Vagina (tissue), 2 donors: ENCODE measurements at regions not wholly inside any gene's neighbourhood (a gene's known extent, or its start where the extent isn't known, plus 50 kb on each side); places are given as distances from the start of the nearest gene placed in this dataset.
A peak's percentile ranks its signal among the peaks of the same experiment; 100 is the strongest.

ENCODE experiments used
- DNase-seq, 2 donors: peaks; one replicate each; pipeline ENCODE4 v3.0.0-alpha.2; 2017; ENCODE audit errors: extremely low spot score in 2 of 2
- H3K27ac ChIP-seq: fragments of 200-600 bp; sonication (generic); one replicate; pipeline ENCODE4 v1.5.1; 2019
- H3K27me3 ChIP-seq: fragments of 200-600 bp; sonication (generic); one replicate; pipeline ENCODE4 v1.5.1; 2019
- H3K36me3 ChIP-seq, 2 donors: fragments of 200-600 bp; sonication (generic); one replicate each; pipeline ENCODE4 v1.5.1; 2017 to 2019
- H3K4me1 ChIP-seq: fragments of 200-600 bp; sonication (generic); one replicate; pipeline ENCODE4 v1.5.1; 2019
- H3K4me3 ChIP-seq, 2 donors: fragments of 200-600 bp; sonication (generic); 1 replicate in 1 of 2; 2 replicates in 1 of 2; pipeline ENCODE4 v1.5.1; 2016 to 2019
- H3K9me3 ChIP-seq: fragments of 200-600 bp; sonication (generic); one replicate; pipeline ENCODE4 v1.5.1; 2019
- POLR2A ChIP-seq, 2 donors: fragments of 450-650 bp; IDR thresholded peaks; one replicate each; pipeline ENCODE4 v1.6.1; 2017; ENCODE audit warnings: antibody characterized with exemption in 2 of 2, mild to moderate bottlenecking in 2 of 2, moderate library complexity in 2 of 2
- POLR2AphosphoS5 ChIP-seq, 2 donors: sonication (generic); formaldehyde crosslinking; IDR thresholded peaks; one replicate each; pipeline ENCODE4 v1.9.0; 2017; ENCODE audit warnings: antibody characterized with exemption in 2 of 2, mild to moderate bottlenecking in 2 of 2, low read depth in 1 of 2; ENCODE audit not compliant: insufficient read depth in 1 of 2
- intact Hi-C: fragments of 100-400 bp; cut with DNase I; formaldehyde crosslinking; loops from one replicate; pipeline ENCODE4 v1.15.1; 2023
- TF ChIP-seq, protein P1 (sequence below), 3 experiments: fragments of 450-650 bp in 2 of 3; fragments of 200-600 bp in 1 of 3; sonication (generic) in 1 of 3; IDR thresholded peaks; one replicate each; pipeline ENCODE4 v1.5.1; 2017 to 2019; ENCODE audit warnings: antibody characterized with exemption in 3 of 3, mild to moderate bottlenecking in 2 of 3, moderate library complexity in 2 of 3

DNA sequence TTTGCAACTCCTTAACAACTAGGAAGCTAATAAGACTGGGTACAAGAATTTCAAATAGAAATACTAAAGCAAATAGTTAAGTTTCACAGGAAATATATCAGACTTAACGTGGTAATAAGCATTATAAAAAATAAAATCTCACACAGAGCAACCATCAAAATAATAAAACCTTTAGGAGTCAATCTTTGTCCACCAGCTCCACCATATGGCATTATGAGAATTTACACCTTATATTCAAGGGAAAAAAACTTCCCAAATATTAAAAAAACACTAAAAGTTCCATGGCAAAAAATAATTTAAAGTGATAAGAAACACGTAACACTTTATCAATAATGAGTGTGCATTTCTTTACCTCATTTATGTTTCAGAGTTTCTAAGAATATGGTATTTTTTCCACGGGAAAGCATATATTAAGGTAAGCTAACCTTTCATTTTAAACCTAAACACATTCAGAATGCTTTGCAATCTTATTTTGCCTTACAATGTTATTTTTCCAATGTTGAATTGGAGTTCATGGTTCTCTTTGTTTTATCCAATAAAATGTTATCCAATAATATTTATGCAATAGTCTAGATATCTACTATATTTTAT is 423.2 kb upstream of the SGCG start:
- H3K27me3 ChIP-seq: no peaks in the 10 kb centered on the region

DNA sequence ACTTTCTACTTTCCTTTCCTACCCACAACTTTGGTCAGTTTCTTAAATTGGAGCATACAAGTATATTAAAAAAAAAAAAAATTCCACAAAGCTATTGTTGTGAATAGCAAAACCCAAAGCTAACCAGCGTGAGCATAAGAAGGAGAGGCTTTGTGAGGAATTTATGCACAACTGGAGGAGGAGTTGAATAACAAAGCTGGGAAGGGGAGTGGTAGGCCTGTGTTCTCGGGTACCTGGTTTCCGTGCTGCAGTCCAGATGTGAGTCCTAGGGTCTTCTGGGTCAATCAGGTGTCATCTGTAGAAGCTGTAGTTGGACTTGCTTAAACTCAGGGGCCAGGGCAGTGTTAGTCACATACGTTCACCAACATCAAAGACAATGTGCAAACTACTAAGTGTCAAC is 422.5 kb upstream of the SGCG start:
- H3K27me3 ChIP-seq: no peaks in the 10 kb centered on the region
- DNase-seq: no peak
- H3K4me1 ChIP-seq: no peaks in the 10 kb centered on the region
- intact Hi-C loops: no loop called here
- H3K4me3 ChIP-seq: no peak overlapping the region
- H3K27ac ChIP-seq: no peak overlapping the region
- TF ChIP-seq, protein P1, sequence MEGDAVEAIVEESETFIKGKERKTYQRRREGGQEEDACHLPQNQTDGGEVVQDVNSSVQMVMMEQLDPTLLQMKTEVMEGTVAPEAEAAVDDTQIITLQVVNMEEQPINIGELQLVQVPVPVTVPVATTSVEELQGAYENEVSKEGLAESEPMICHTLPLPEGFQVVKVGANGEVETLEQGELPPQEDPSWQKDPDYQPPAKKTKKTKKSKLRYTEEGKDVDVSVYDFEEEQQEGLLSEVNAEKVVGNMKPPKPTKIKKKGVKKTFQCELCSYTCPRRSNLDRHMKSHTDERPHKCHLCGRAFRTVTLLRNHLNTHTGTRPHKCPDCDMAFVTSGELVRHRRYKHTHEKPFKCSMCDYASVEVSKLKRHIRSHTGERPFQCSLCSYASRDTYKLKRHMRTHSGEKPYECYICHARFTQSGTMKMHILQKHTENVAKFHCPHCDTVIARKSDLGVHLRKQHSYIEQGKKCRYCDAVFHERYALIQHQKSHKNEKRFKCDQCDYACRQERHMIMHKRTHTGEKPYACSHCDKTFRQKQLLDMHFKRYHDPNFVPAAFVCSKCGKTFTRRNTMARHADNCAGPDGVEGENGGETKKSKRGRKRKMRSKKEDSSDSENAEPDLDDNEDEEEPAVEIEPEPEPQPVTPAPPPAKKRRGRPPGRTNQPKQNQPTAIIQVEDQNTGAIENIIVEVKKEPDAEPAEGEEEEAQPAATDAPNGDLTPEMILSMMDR (IDR thresholded peaks at IDR 0.05): no peak
- TF ChIP-seq POLR2AphosphoS5 (IDR thresholded peaks at IDR 0.05; ENCODE audit: insufficient read depth in 1 of 2, low read depth in 1 of 2) (no peak), POLR2A (IDR thresholded peaks at IDR 0.05) (no peak)
- no peaks in the 10 kb centered on the region for H3K9me3 ChIP-seq
- no peaks in the 10 kb centered on the region for H3K36me3 ChIP-seq

More for the DNA sequence above, 423.2 kb upstream of the SGCG start:
- intact Hi-C loops: no loop called here
- no peaks in the 10 kb centered on the region for H3K4me1 ChIP-seq
- no peak overlapping the region for H3K27ac ChIP-seq
- TF ChIP-seq POLR2A (IDR thresholded peaks at IDR 0.05) (no peak), POLR2AphosphoS5 (IDR thresholded peaks at IDR 0.05; ENCODE audit: insufficient read depth in 1 of 2, low read depth in 1 of 2) (no peak)
- TF ChIP-seq, protein P1 (IDR thresholded peaks at IDR 0.05): peak in 1 of 3 experiments; percentile 27
- no peaks in the 10 kb centered on the region for H3K9me3 ChIP-seq
- H3K36me3 ChIP-seq: no peaks in the 10 kb centered on the region
- DNase-seq: no peak
- H3K4me3 ChIP-seq: no peak overlapping the region

DNA sequence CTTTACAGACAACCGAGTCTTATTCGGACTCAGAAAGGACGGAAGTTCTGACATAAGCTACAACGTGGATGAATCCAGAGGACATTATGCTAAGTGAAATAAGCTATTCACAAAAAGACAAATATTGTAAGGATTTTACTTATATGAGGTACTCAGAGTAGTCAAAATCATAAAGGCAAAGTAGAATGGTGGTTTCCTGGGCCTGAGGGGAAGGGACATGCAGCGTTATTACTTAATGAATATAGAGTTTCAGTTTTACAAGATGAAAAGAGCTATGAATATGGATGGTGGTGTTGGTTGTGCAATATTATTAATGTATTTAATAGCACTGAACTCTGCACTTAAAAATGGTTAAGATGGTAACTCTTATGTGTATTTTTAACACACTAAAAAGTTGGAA is 419.1 kb upstream of the SGCG start:
- no peak for DNase-seq
- H3K4me3 ChIP-seq: no peak overlapping the region
- intact Hi-C loops: no loop called here
- H3K36me3 ChIP-seq: no peaks in the 10 kb centered on the region
- H3K4me1 ChIP-seq: no peaks in the 10 kb centered on the region
- no peaks in the 10 kb centered on the region for H3K9me3 ChIP-seq
- TF ChIP-seq POLR2AphosphoS5 (IDR thresholded peaks at IDR 0.05; ENCODE audit: insufficient read depth in 1 of 2, low read depth in 1 of 2): no peak
- TF ChIP-seq, protein P1 (IDR thresholded peaks at IDR 0.05): no peak
- no peak for TF ChIP-seq POLR2A (IDR thresholded peaks at IDR 0.05)
- H3K27ac ChIP-seq: no peak overlapping the region
- no peaks in the 10 kb centered on the region for H3K27me3 ChIP-seq

DNA sequence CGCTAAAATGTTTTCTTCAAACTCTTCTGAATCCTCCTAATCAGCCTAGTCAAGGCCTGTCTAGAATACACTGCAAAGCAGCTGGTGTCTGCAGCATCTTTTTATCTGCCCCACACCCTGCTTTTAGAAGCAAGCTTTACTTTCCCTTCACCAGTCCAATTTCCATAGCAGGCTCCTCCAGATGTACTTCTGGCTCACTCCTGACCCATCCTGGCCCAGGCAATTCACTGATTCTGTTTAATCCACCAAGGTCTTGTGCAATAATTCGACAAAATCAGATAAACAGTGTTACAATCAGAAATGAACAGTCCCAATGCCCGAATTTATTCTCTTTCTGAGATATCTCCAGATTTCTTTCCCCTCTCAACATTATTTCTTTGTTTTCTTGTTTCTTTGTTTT is 415.2 kb upstream of the SGCG start:
- no peaks in the 10 kb centered on the region for H3K9me3 ChIP-seq
- no peak for DNase-seq
- intact Hi-C loops: no loop called here
- H3K4me1 ChIP-seq: no peaks in the 10 kb centered on the region
- no peaks in the 10 kb centered on the region for H3K36me3 ChIP-seq
- TF ChIP-seq, protein P1 (IDR thresholded peaks at IDR 0.05): no peak
- TF ChIP-seq POLR2A (IDR thresholded peaks at IDR 0.05) (no peak), POLR2AphosphoS5 (IDR thresholded peaks at IDR 0.05; ENCODE audit: insufficient read depth in 1 of 2, low read depth in 1 of 2) (no peak)
- no peaks in the 10 kb centered on the region for H3K27me3 ChIP-seq
- H3K27ac ChIP-seq: no peak overlapping the region
- H3K4me3 ChIP-seq: no peak overlapping the region

DNA sequence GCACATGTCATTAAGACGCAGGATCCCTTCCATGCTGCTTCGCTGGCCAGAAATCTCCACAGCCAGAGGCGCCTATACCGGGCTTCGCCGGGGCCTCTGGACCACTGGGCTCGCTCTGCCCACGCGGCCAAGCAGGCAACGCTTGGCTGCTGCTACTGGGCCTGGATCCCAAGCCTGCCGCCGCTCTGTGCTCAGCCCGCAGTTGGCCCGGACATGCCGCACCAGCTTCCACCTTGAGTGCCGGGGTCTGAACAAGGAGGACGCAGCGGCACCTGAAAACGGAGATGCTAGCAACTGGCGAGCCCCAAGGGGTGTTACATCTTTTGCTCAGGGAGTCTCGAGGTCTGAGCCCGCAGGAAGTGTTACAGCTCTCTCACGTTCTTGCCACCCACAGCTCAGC is 409.9 kb upstream of the SGCG start:
- TF ChIP-seq POLR2A (IDR thresholded peaks at IDR 0.05) (no peak), POLR2AphosphoS5 (IDR thresholded peaks at IDR 0.05; ENCODE audit: insufficient read depth in 1 of 2, low read depth in 1 of 2) (no peak)
- TF ChIP-seq, protein P1 (IDR thresholded peaks at IDR 0.05): no peak
- intact Hi-C loops: no loop called here
- H3K4me1 ChIP-seq: no peaks in the 10 kb centered on the region
- no peak for DNase-seq
- H3K9me3 ChIP-seq: no peaks in the 10 kb centered on the region
- no peaks in the 10 kb centered on the region for H3K36me3 ChIP-seq
- H3K27ac ChIP-seq: no peak overlapping the region
- H3K4me3 ChIP-seq: no peak overlapping the region
- H3K27me3 ChIP-seq: no peaks in the 10 kb centered on the region
